NCI-H524 (cell line): ENCODE measurements at regions not wholly inside any gene's neighbourhood (a gene's known extent, or its start where the extent isn't known, plus 50 kb on each side); places are given as distances from the start of the nearest gene placed in this dataset.
"Not testable (repeated sequence)": the region's sequence is repeated elsewhere in the genome, so short reads cannot be mapped to it uniquely, and the experiment has no call there.

ENCODE experiments used
- DNase-seq, 2 experiments: peaks; one replicate each; lab custom pipeline; 2025; lab: John Stamatoyannopoulos, UW

DNA sequence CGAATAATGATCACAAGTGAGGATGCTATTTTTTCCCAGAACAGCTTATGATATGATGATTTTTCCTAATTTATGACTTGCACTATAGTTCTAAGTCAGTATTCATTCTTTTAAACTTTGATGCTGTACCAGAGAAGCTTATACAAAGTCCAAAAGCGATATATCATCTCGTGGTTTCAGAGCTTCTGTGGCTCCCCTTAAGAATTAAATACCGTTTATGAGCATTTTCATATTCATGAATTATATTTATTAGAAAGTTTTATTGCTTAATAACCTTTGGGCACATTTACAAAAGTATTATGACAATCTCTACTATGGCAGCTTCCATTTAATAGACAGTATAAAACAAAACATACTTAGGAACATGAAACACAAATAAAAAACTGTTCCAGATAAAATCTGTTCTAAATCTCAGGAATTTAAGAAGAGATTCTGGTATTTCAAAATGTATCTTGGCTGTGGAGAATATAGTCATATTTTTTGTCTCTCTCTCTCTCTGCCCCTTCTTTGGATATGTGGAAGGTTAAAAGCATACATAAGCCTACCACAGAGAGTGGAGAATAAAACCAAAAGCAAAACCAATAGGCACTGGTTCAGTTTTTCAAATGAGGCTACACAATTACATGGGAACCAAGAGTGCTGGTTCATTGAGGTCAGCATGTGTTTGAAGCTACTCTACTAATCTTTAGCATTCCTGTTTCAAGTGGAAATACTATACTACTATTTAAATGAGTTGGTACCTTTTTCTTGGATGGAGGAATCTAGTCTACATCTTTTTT is 884.5 kb upstream of the GJE1 start:
- DNase-seq: no peak

DNA sequence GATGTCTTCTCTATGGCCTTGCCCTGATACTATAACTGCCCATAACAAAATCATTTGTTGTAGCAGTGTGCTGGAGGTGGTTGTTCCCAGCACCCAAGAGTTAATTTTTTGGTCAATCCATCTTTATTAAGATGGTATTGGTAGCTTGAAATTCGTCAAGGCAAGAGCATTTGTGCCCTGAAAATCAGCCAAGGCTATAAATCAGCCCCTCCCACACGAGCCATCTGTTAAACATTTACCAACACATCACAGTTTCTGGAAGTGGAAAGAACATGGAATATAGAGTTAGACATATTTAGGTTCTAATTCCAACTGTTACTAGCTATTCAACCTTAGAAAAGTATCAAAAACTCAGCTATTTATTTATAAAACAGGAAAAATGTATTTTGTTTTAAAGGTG is 888.4 kb upstream of the GJE1 start:
- peak in 1 of 2 experiments; percentile 52 for DNase-seq

- DNase-seq: no peak
These were observed 889.8 kb upstream of the GJE1 start for GRCh38 chr6:141242957-141243356.

- DNase-seq: no peak
These were observed 903.4 kb upstream of the GJE1 start for GRCh38 chr6:141229296-141229695.

DNA sequence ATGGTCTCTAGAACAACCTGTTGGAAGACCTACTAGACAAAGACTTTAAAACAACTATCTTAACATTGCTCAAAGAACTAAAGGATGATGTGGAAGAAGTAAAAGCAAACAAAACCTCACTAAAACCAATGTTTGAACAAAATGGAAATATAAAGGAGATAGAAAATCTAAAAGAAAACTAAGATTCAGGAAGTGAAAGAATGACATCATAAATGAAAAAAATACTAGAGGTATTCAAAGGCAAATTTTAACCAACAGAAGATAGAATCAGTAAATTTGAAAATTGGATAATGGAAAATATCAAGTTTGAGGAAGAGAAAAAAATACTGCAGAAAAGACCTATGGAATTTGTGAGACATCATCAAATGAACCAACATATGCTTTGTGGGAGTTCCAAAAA is 914.1 kb upstream of the GJE1 start:
- DNase-seq: no peak

DNA sequence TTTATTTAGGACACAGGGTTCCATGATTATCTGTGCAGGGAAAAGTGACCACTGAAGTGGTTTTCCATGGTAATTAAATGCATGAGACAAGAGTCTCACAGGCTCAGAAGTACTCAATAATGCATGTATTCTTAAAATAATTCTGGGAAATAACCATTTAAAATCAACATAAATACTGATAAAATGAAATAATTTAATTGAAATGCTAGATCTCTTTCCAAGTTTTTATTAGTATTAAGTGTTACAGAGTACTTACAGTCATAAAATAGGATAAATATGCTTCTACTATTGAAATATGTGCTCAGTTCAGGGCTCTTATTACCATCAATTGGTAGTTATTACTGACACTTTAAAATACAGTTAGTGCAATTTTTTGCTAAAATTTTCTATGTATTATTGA is 916.0 kb upstream of the GJE1 start:
- DNase-seq: no peak

DNA sequence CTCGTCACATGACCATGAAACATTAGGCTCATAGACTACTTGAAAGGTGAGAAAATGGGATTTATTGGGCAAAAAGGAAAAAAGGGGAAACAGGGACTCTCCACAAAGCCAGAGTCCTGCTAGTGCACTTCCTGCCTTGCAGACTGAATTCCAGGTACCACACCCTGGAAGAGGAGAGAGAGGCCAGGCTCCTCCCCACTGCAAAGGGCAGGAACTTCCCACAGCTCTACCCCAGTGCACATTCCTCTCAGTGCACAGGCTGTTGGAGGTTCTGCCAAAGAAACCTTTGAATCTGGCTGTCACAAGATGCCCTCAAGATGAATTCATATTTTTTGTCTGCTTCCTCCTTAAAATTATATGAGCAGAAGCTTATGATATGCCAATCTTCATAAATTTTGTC is 920.4 kb upstream of the GJE1 start:
- DNase-seq: no peak

DNA sequence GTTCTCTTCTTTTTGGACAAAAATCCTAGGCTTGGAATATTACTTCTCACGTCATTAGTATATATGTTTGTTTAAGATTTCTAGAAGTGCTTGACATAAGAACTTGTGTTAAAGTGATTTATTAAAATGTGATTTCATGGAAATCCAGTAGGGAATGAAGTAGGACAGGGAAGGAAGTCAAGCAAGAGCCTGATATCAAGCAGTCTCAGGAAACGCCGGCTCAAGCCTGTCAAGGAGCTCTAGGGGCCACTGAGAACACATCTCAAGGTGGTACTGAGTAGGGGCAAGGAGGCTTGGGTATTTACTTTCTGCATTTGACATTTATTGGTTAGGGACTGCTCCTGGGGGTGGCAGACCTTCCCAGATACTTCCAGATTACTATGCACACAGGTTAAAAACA is 920.9 kb upstream of the GJE1 start:
- DNase-seq: no peak

DNA sequence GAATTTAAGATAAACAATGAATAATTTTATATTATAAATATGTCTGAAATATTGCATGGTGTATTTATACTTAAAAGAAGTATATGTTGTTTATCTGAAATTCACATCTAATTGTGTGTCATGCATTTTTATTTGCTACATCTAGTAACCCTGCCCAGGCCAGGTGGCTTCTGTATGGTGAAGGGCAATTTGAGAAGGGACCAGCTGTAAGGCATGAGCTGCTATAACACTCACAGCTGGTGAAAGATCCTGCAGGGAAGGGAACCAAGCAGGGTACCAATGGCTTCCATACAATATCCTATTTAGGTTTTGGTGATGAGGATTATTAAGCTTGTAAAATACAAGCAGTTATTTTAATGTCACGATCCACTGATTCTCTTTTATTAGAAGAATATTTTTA is 921.8 kb upstream of the GJE1 start:
- DNase-seq: peak; percentile 83 to 97

GRCh38 chr6:141209890-141210289 is 922.8 kb upstream of the GJE1 start:
- no peak for DNase-seq

DNA sequence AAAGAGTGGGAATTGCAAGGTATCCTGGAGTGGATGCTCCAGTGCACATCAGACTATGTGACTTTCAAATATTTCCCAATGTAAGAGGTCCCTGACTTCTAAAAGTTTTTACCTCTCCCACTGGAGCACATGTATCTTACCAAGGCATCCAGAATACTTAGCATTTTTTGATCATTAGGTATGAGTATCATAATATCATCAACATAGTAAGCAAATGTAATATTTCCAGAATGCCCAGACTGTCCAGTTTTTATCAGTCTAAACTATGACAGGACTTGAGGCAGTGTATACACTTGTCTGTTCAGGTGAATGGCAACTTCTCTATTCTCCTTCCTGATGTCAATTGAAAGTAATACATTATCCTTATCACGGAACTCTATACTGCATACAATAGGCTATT is 924.6 kb upstream of the GJE1 start:
- DNase-seq: no peak

DNA sequence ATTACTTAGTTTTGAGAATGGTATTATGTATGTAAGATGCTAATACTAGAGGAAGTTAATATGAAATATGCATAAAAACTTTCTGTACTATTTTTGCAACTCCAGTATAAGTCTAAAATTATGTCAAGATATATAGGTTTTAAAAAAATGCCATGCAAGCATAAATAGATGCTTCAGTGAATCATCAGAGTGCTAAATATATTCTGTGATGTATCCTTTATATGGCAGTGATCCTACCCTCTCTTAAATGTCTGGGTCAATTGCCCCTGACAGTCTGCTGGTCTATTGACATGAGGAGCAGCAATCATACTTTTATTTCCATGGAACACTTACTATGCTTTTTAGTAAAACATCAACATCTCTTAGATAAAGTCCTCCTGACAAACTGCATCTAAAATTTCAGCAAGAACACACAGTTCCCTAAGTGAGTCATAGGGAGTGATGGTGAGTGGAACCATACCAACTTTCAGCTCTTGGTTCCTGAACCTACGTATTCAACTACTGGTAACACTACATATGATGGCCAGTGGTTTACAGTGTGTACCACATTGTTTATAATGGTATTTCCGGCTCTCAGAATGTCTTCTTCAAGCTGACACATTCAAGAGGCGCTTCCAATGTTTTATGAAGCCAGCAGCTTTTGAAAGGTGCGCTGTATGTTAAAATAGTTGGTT is 928.7 kb upstream of the GJE1 start:
- no peak for DNase-seq

DNA sequence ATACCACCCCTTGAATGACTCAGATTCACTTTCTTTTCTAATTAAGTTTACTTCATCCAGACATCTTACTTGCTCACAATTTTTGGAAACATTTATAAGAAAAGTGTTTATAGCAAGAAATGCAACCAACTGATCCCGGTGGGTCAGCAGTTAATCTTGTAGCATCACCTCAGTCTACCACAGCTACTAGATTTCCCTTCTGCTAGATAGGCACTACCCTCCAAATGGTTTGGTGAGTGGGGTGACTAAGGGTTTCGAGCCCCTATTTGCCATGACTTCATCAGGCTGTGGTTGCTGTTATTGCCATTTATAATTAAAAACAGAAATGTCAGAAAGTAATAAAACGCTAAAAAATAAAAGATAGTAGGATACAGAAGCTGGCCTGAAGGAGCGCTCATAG is 930.1 kb upstream of the GJE1 start:
- no peak for DNase-seq

- peak in 1 of 2 experiments; percentile 62 for DNase-seq
These were observed 933.7 kb upstream of the GJE1 start for GRCh38 chr6:141199074-141199473.

DNA sequence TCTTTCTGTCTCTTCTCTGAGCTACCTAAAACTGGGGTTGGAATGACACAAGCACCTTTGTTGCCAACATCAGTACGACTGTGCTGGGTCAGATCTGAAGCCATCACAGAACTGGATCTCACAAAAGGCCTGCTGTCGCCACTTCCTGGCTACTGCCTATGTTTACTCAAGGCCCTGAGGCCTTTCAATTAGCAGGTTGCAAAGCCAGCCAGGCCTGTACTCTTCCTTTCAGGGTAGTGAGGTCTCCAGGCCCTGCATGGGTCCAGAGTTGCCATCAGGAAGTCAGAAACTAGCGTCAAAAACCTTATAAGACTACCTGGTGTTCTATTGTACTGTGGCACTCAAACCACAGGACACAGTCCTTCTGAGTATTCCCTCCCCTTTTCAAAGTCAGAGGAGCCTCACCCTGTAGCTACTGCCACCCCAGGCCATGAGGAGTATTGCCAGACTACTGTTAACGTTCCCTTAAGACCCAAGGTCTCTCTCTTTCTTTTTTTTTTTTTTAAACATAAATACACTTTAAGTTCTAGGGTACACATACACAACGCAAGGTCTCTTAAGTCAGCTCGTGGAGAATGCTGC is 937.4 kb upstream of the GJE1 start:
- DNase-seq: no peak

DNA sequence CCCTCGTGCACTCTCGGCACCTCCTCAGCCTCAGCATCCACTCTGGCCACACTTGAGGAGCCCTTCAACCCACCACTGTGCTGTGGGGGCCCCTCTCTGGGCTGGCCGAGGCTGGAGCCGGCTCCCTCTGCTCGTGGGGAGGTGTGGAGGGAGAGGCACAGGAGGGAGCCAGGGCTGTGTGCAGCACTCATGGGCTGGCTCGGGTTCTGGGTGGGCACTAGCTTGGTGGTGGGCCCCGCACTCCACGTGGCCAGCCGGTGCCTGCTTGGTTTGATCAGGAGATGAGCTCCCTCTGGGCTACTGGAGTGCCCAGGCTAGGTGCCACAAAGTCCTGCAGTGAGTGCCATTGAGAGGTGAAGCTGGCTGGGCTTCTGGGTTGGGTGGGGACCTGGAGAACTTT is 949.4 kb upstream of the GJE1 start:
- DNase-seq: no peak

DNA sequence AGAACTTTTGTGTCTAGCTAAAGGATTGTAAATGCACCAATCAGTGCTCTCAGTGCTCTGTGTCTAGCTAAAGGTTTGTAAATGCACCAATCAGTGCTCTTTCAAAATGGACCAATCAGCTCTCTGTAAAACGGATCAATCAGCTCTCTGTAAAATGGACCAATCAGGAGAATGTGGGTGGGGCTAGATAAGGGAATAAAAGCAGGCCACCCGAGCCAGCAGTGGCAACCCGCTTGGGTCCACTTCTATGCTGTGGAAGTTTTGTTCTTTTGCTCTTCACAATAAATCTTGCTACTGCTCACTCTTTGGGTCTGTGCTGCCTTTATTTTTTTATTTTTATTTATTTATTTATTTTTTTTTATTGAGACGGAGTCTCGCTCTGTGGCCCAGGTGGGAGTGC is 957.3 kb upstream of the GJE1 start:
- DNase-seq: not testable (repeated sequence)

DNA sequence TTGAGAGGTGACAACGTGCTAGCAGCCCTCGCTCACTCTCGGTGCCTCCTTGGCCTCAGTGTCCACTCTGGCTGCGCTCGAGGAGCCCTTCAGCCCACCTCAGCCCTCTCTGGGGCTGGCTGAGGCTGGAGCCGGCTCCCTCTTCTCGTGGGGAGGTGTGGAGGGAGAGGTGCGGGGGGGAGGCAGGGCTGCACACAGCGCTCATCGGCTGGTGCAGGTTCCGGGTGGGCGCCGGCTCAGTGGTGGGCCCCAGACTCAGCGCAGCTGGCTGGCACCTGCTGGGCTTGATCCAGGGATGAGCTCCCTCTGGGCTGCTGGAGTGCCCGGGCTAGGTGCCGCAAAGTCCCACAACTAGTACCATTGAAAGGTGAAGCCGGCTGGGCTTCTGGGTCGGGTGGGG is 957.8 kb upstream of the GJE1 start:
- DNase-seq: no peak

- DNase-seq: no peak
These were observed 959.2 kb upstream of the GJE1 start for GRCh38 chr6:141173529-141173928.

GRCh38 chr6:141169419-141169818 is 963.3 kb upstream of the GJE1 start:
- DNase-seq: peak; percentile 37 to 72

DNA sequence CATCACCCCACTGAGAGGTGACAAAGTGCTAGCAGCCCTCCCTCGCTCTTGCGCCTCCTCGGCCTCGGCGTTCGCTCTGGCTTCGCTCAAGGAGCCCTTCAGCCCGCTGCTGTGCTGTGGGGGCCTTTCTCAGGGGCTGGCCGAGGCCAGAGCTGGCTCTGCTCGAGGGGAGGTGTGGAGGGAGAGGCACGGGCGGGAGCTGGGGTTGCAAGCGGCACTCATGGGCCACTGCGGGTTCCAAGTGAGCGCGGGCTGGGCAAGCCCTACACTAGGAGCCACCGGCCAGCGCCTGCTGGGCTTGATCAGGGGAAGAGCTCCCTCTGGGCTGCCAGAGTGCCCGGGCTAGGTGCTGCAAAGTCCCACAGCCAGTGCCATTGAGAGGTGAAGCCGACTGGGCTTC is 964.8 kb upstream of the GJE1 start:
- DNase-seq: no peak

GRCh38 chr6:141165002-141165665 is 967.6 kb upstream of the GJE1 start:
- no peak for DNase-seq
